HG03139 (cell line): ENCODE measurements at regions not wholly inside any gene's neighbourhood (a gene's known extent, or its start where the extent isn't known, plus 50 kb on each side); places are given as distances from the start of the nearest gene placed in this dataset.

Experiments
- ATAC-seq: cut with Tn5 transposase; IDR thresholded peaks from one replicate; pipeline ENCODE4 v1.9.1; 2021; ENCODE audit not compliant: unreplicated experiment

- peak; percentile 85 for ATAC-seq
These were observed 397.8 kb downstream of the KIF16B start for GRCh38 chr20:16175322-16175961.

GRCh38 chr20:16174311-16174710 lies 398.9 kb downstream of the KIF16B start:
- no peak for ATAC-seq

- ATAC-seq: no peak
These were observed 400.2 kb downstream of the KIF16B start for GRCh38 chr20:16173044-16173443.

GRCh38 chr20:16171180-16171579 lies 402.1 kb downstream of the KIF16B start:
- ATAC-seq: no peak

GRCh38 chr20:16170406-16170971 lies 402.8 kb downstream of the KIF16B start:
- ATAC-seq: no peak

GRCh38 chr20:16167423-16168130 lies 405.7 kb downstream of the KIF16B start:
- no peak for ATAC-seq

- no peak for ATAC-seq
These were observed 406.5 kb downstream of the KIF16B start for GRCh38 chr20:16166737-16167136.

GRCh38 chr20:16158976-16159286 lies 414.3 kb downstream of the KIF16B start:
- peak; percentile 49 for ATAC-seq

- ATAC-seq: peak; percentile 85
These were observed 414.9 kb downstream of the KIF16B start for GRCh38 chr20:16158090-16158975.

- no peak for ATAC-seq
These were observed 425.3 kb downstream of the KIF16B start for GRCh38 chr20:16147916-16148315.

GRCh38 chr20:16147216-16147615 lies 426.0 kb downstream of the KIF16B start:
- no peak for ATAC-seq

- no peak for ATAC-seq
These were observed 427.3 kb downstream of the KIF16B start for GRCh38 chr20:16145919-16146318.

- no peak for ATAC-seq
These were observed 429.7 kb downstream of the KIF16B start for GRCh38 chr20:16143596-16143995.

GRCh38 chr20:16135630-16136029 lies 437.6 kb downstream of the KIF16B start:
- ATAC-seq: no peak

- no peak for ATAC-seq
These were observed 441.0 kb downstream of the KIF16B start for GRCh38 chr20:16132036-16132798.

GRCh38 chr20:16129411-16129810 lies 443.8 kb downstream of the KIF16B start:
- no peak for ATAC-seq

- ATAC-seq: no peak
These were observed 444.6 kb downstream of the KIF16B start for GRCh38 chr20:16128538-16129106.

- ATAC-seq: no peak
These were observed 447.4 kb downstream of the KIF16B start for GRCh38 chr20:16125816-16126215.

- no peak for ATAC-seq
These were observed 448.1 kb downstream of the KIF16B start for GRCh38 chr20:16124911-16125776.

- ATAC-seq: no peak
These were observed 448.8 kb downstream of the KIF16B start for GRCh38 chr20:16124491-16124890.
